ENCODE measurements at regions not wholly inside any gene's neighbourhood (a gene's known extent, or its start where the extent isn't known, plus 50 kb on each side); places are given as distances from the start of the nearest gene placed in this dataset.
"Not testable (repeated sequence)": the region's sequence is repeated elsewhere in the genome, so short reads cannot be mapped to it uniquely, and the experiment has no call there.

- no peaks in the 10 kb centered on the region for H3K36me3 ChIP-seq (ENCODE audit: control insufficient read depth in 1 of 2, insufficient read depth in 2 of 2, low read length in 2 of 2)
- no peak for TF ChIP-seq EZH2phosphoT487 (IDR thresholded peaks at IDR 0.05; ENCODE audit: borderline replicate concordance)
- TF ChIP-seq CBX3 (IDR thresholded peaks at IDR 0.05; ENCODE audit: low read depth): no peak
- TF ChIP-seq ELF1 (IDR thresholded peaks at IDR 0.05; ENCODE audit: borderline replicate concordance, low read depth): no peak
- no peak for TF ChIP-seq SP1 (IDR thresholded peaks at IDR 0.05; ENCODE audit: low read depth)
- TF ChIP-seq CEBPB (IDR thresholded peaks at IDR 0.05; ENCODE audit: low read depth): no peak
- no peak for TF ChIP-seq ZNF274 (IDR thresholded peaks at IDR 0.05; ENCODE audit: low read depth, low read length)
- no peak for TF ChIP-seq SIN3A (IDR thresholded peaks at IDR 0.05; ENCODE audit: low read depth)
- no peak for TF ChIP-seq SRF (IDR thresholded peaks at IDR 0.05; ENCODE audit: low read depth)
- TF ChIP-seq EZH2 (IDR thresholded peaks at IDR 0.05): no peak
- TF ChIP-seq POLR2A (IDR thresholded peaks at IDR 0.05; ENCODE audit: borderline replicate concordance, extremely low read depth, insufficient read depth, insufficient read length): no peak
- no peak for TF ChIP-seq TCF7L2 (IDR thresholded peaks at IDR 0.05; ENCODE audit: borderline replicate concordance, extremely low read depth, insufficient read depth, insufficient read length)
- no peak for TF ChIP-seq YY1 (IDR thresholded peaks at IDR 0.05; ENCODE audit: extremely low read depth, insufficient replicate concordance, low read depth, low read length)
- TF ChIP-seq REST (IDR thresholded peaks at IDR 0.05; ENCODE audit: low read depth): no peak
- no peak for TF ChIP-seq ZBTB33 (IDR thresholded peaks at IDR 0.05; ENCODE audit: extremely low read depth, insufficient replicate concordance, low read length)
- TF ChIP-seq POLR2AphosphoS5 (IDR thresholded peaks at IDR 0.05; ENCODE audit: low read depth, low read length): no peak
- H3K79me2 ChIP-seq (ENCODE audit: insufficient read depth, low read length): no peaks in the 10 kb centered on the region
- H2AFZ ChIP-seq (ENCODE audit: low read depth, low read length, poor library complexity, severe bottlenecking): no peak overlapping the region
- H3K9ac ChIP-seq (ENCODE audit: low read length): no peak overlapping the region
- ATAC-seq: no peak
- POLR2A ChIA-PET: no interaction called here
- H3K27ac ChIP-seq (ENCODE audit: low read depth, low read length): no peak overlapping the region
- BruUV-seq (replicated peaks): no TSS peak
- no peaks in the 10 kb centered on the region for H3K9me3 ChIP-seq (ENCODE audit: control insufficient read depth in 1 of 2, insufficient read depth in 1 of 2, low read depth in 1 of 2, low read length in 2 of 2)
- no peak overlapping the region for H3K4me2 ChIP-seq (ENCODE audit: low read length)
- H3K4me1 ChIP-seq (ENCODE audit: control insufficient read depth in 1 of 2, insufficient read depth in 2 of 2, low read length in 2 of 2): no peaks in the 10 kb centered on the region
- DNase-seq (ENCODE audit: low read depth, low spot score): no peak
- RAD21 ChIA-PET (ENCODE audit: low non-redundant PET in 1 of 2, low total read pairs in 2 of 2, uncharacterized antibody in 2 of 2, unreplicated experiment in 2 of 2): no interaction called here
- peaks cover 16% of the 10 kb centered on the region; the same call in 1 of the 2 replicates for H3K27me3 ChIP-seq (ENCODE audit: insufficient read depth, low read length)
- no peaks in the 10 kb centered on the region for H3K9me2 ChIP-seq (ENCODE audit: insufficient read depth)
- no peaks in the 10 kb centered on the region for H4K20me1 ChIP-seq (ENCODE audit: insufficient read depth)
- no peak overlapping the region for H3K4me3 ChIP-seq (replicated peaks in 1 of 2; ENCODE audit: low read depth in 1 of 2, low read length in 2 of 2)
- intact Hi-C loops (cut with micrococcal nuclease): no loop called here
- CTCF ChIA-PET: no interaction called here
These were observed 109.2 kb downstream of the PDGFA start for GRCh38 chr7:410395-410910.

- BruUV-seq (replicated peaks); POLR2A ChIA-PET; intact Hi-C loops (cut with micrococcal nuclease): not testable (repeated sequence)
These were observed 108.5 kb downstream of the PDGFA start for GRCh38 chr7:411116-411515.

More at GRCh38 chr7:411116-411515, 108.5 kb downstream of the PDGFA start:
- RAD21 ChIA-PET (ENCODE audit: low non-redundant PET in 1 of 2, low total read pairs in 2 of 2, uncharacterized antibody in 2 of 2, unreplicated experiment in 2 of 2); H4K20me1 ChIP-seq (ENCODE audit: insufficient read depth); DNase-seq (ENCODE audit: low read depth, low spot score); H3K9me3 ChIP-seq (ENCODE audit: control insufficient read depth in 1 of 2, insufficient read depth in 1 of 2, low read depth in 1 of 2, low read length in 2 of 2); ATAC-seq; H3K4me2 ChIP-seq (ENCODE audit: low read length); H3K9me2 ChIP-seq (ENCODE audit: insufficient read depth); H3K4me3 ChIP-seq (replicated peaks in 1 of 2; ENCODE audit: low read depth in 1 of 2, low read length in 2 of 2); H3K4me1 ChIP-seq (ENCODE audit: control insufficient read depth in 1 of 2, insufficient read depth in 2 of 2, low read length in 2 of 2); H3K9ac ChIP-seq (ENCODE audit: low read length); H3K36me3 ChIP-seq (ENCODE audit: control insufficient read depth in 1 of 2, insufficient read depth in 2 of 2, low read length in 2 of 2); H3K27ac ChIP-seq (ENCODE audit: low read depth, low read length); CTCF ChIA-PET; H3K79me2 ChIP-seq (ENCODE audit: insufficient read depth, low read length); H2AFZ ChIP-seq (ENCODE audit: low read depth, low read length, poor library complexity, severe bottlenecking): not testable (repeated sequence)
- peaks cover 13% of the 10 kb centered on the region; the same call in 1 of the 2 replicates for H3K27me3 ChIP-seq (ENCODE audit: insufficient read depth, low read length)
